Astrocyte of the hippocampus (primary cell): ENCODE measurements at regions not wholly inside any gene's neighbourhood (a gene's known extent, or its start where the extent isn't known, plus 50 kb on each side); places are given as distances from the start of the nearest gene placed in this dataset.
"Not testable (repeated sequence)": the region's sequence is repeated elsewhere in the genome, so short reads cannot be mapped to it uniquely, and the experiment has no call there.

Experiments
- DNase-seq: peaks from one replicate; pipeline ENCODE4 v3.0.0; 2011; ENCODE audit warnings: low read depth, low spot score

GRCh38 chr6:117761610-117762009 is 86.3 kb downstream of the NUS1 start:
- no peak for DNase-seq

- DNase-seq: no peak
These were observed 96.1 kb downstream of the NUS1 start for GRCh38 chr6:117771403-117771802.

GRCh38 chr6:117776441-117776840 is 101.2 kb downstream of the NUS1 start:
- DNase-seq: peak; percentile 5

GRCh38 chr6:117781550-117781949 is 106.3 kb downstream of the NUS1 start:
- no peak for DNase-seq

- no peak for DNase-seq
These were observed 108.0 kb downstream of the NUS1 start for GRCh38 chr6:117783279-117783678.

GRCh38 chr6:117791012-117791411 is 115.7 kb downstream of the NUS1 start:
- DNase-seq: no peak

GRCh38 chr6:117795234-117795633 is 111.8 kb upstream of the SLC35F1 start:
- DNase-seq: no peak

GRCh38 chr6:117798819-117799218 is 108.2 kb upstream of the SLC35F1 start:
- not testable (repeated sequence) for DNase-seq

GRCh38 chr6:117810269-117810668 is 96.8 kb upstream of the SLC35F1 start:
- DNase-seq: no peak

GRCh38 chr6:117817499-117817898 is 89.6 kb upstream of the SLC35F1 start:
- no peak for DNase-seq

- DNase-seq: no peak
These were observed 89.1 kb upstream of the SLC35F1 start for GRCh38 chr6:117817992-117818391.

- DNase-seq: no peak
These were observed 88.6 kb upstream of the SLC35F1 start for GRCh38 chr6:117818449-117818848.

- peak; percentile 74 for DNase-seq
These were observed 77.3 kb upstream of the SLC35F1 start for GRCh38 chr6:117829594-117830319.

- no peak for DNase-seq
These were observed 69.8 kb upstream of the SLC35F1 start for GRCh38 chr6:117837261-117837660.

GRCh38 chr6:117840541-117840983 is 66.5 kb upstream of the SLC35F1 start:
- DNase-seq: peak; percentile 84

GRCh38 chr6:117847912-117848311 is 59.2 kb upstream of the SLC35F1 start:
- DNase-seq: no peak

GRCh38 chr6:117849087-117849486 is 58.0 kb upstream of the SLC35F1 start:
- no peak for DNase-seq
